Large intestine (tissue), 3 donors: ENCODE measurements at regions not wholly inside any gene's neighbourhood (a gene's known extent, or its start where the extent isn't known, plus 50 kb on each side); places are given as distances from the start of the nearest gene placed in this dataset.

ENCODE experiments used
- DNase-seq, 2 donors: peaks; one replicate each; pipeline versions ENCODE4 v3.0.0 to v3.0.0-alpha.2; 2013
- H3K27ac ChIP-seq: one replicate; pipeline ENCODE4 v1.5.1; 2013; ENCODE audit warnings: low read length
- H3K27me3 ChIP-seq: 2 replicates; pipeline ENCODE4 v1.6.1; 2013; ENCODE audit warnings: low read length; ENCODE audit not compliant: control insufficient read depth, insufficient read depth
- H3K36me3 ChIP-seq: 2 replicates; pipeline ENCODE4 v1.6.1; 2013; ENCODE audit warnings: low read length; ENCODE audit not compliant: control insufficient read depth, insufficient read depth
- H3K4me1 ChIP-seq: one replicate; pipeline ENCODE4 v1.6.1; 2013; ENCODE audit warnings: low read length; ENCODE audit not compliant: control insufficient read depth, insufficient read depth
- H3K4me3 ChIP-seq: one replicate; pipeline ENCODE4 v1.5.1; 2013; ENCODE audit warnings: low read length
- H3K9me3 ChIP-seq: one replicate; pipeline ENCODE4 v1.6.1; 2013; ENCODE audit warnings: mild to moderate bottlenecking, low read depth, low read length, moderate library complexity; ENCODE audit not compliant: control insufficient read depth
- WGBS: methylation state at CpG from one replicate; pipeline ENCODE4 v1.1.5; 2013; ENCODE audit warnings: low lambda C conversion rate; ENCODE audit not compliant: insufficient coverage; 5-methylcytosine and 5-hydroxymethylcytosine counted together

DNA sequence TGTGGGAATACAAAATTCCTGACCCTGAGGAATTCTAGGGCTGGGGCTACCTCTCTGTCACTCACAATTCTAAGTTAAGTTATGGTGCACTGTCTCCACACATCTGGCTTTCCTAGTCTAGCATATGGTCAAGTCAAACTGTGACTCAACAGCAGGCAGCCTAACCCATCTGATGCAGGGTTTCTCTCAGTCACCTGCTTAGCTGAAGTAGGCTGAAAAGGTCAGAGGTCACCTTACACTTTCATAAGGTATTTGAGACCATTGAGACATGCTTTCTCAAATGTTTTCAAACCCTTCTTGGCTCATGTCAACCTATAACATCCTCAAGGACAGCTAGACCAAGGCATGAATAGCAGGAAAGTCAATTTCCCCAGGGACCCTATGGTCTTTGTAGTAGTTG, 196.5 kb upstream of the STK26 start:
- Histone ChIP-seq H3K4me1 (no peaks in the 10 kb centered on the region), H3K27me3 (no peaks in the 10 kb centered on the region), H3K36me3 (no peaks in the 10 kb centered on the region), H3K9me3 (no peaks in the 10 kb centered on the region), H3K4me3 (no peak overlapping the region), H3K27ac (no peak overlapping the region)
- DNase-seq = no peak

DNA sequence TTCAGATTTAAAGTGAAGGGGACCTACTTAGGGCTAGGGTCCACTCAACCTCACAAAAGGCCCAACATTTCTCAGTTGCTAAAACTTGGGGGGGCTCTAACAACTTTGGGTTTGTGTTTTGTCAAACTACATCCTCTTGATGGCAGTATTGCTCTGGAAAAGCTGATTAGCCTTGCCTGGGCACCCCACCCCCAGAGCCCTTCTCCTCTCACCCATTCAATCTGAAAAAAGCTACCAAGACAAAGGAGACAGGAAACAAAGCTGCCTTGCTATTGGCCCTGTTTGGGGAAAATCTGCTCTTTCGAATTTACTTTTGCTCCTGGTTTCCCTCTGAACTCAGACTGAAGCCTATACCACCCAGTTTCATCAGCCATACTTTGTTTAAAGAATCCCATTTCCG, 195.2 kb upstream of the STK26 start:
- H3K27ac ChIP-seq = no peak overlapping the region
- no peaks in the 10 kb centered on the region for H3K27me3 ChIP-seq
- H3K4me3 ChIP-seq = no peak overlapping the region
- no peak for DNase-seq
- WGBS = no CpG with 5 or more reads among the region's 2 CpGs
- H3K36me3 ChIP-seq = no peaks in the 10 kb centered on the region
- H3K9me3 ChIP-seq = no peaks in the 10 kb centered on the region
- no peaks in the 10 kb centered on the region for H3K4me1 ChIP-seq

DNA sequence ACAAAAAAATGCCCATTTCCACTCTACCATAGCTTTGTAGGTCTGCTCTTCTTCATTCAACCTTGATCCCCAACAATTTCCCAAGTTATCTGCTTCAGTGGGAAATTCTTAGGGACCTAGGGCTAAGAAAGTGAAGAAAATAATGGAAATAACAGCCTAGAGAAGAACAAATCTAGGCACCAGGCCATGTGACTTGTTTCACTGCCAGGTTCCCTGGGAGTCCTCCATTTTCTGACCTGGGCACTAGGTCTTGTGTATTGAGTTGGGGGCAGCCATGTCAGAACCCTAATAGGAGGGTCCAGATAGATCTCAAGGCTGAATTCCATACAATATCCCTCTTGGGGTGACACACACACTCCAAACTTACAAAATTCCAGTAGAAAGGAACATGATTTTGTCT, 194.6 kb upstream of the STK26 start:
- Histone ChIP-seq H3K4me1 (no peaks in the 10 kb centered on the region), H3K9me3 (no peaks in the 10 kb centered on the region), H3K27me3 (no peaks in the 10 kb centered on the region), H3K27ac (no peak overlapping the region), H3K4me3 (no peak overlapping the region), H3K36me3 (no peaks in the 10 kb centered on the region)
- no peak for DNase-seq

DNA sequence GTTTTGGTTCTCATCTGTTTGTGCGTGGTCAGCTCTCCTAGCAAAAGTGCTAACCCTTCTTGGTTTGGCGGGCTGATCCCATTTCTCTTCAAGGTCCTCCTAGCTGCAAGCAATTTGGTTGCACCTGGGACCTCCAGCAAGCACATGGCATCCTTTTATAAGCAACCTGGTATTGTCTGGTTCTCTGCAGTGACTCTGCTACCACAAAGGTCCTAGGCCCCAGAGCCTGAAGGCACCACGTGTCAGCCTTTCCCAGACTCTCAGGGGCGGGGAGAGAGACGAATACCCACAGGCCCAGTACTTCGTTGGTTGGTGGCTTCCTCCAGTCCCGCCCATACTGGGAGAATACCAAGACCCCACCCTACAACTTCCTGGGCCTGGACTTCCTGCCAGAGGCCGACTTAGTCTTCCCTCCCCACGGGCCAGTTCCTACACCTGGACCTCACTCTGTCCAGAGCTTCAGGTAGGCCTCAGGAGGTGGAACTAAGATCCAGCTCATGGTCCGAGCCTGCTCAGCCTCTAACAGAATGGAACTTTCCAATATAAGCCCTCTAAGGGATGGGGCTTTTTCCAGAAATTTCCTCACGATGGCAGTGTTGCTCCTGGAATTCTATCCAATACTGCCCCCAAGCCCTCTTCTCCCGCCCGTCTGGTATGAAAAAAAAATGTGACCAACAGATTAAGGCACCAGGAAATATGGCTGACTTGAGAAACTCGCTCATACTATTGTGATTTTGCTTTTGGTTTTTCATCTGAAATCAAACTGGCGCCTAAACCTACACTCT, 192.5 kb upstream of the STK26 start:
- Histone ChIP-seq H3K27ac (no peak overlapping the region), H3K36me3 (no peaks in the 10 kb centered on the region), H3K4me3 (no peak overlapping the region), H3K4me1 (no peaks in the 10 kb centered on the region), H3K27me3 (no peaks in the 10 kb centered on the region), H3K9me3 (no peaks in the 10 kb centered on the region)
- no CpG with 5 or more reads among the region's 15 CpGs for WGBS
- DNase-seq = peak; percentile 16 to 81

DNA sequence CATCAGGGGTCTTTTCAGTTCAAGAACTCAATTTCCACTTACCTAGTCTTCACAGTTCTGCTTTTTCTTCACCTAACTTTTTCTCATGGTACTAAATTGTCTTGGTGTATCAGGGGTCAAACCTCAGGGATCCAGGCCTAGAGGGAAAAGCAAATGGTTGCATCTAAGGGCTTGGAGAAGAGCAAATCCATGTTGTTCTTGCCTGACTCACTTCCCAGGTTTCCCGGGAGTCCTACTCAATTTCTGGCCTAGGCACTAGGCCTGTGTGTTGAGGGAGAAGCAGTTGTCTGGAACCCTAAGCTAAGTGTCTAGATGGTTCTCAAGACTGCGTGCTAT, 191.9 kb upstream of the STK26 start:
- Histone ChIP-seq H3K4me1 (no peaks in the 10 kb centered on the region), H3K27me3 (no peaks in the 10 kb centered on the region), H3K9me3 (no peaks in the 10 kb centered on the region), H3K27ac (no peak overlapping the region), H3K36me3 (no peaks in the 10 kb centered on the region), H3K4me3 (no peak overlapping the region)
- DNase-seq = peak in 1 of 2 donors; percentile 2
- WGBS = no CpG with 5 or more reads among the region's 2 CpGs

DNA sequence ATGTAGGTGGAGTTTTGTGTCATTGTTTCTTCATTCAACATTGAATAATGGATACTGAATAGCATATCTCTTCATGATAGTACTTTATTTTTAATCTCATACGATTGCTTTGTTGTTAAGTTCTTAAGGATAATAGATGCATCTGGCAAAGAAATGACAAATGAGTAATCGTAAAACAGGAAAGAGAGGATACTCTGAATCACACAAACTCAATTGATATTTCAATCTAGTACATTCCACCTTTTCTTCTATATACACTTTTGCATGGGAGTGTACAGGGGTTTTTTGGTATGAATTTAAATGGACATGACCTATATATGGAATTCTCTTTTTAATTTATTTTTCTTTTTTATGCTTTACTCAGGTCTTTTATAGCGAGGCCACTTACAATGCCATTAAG, 186.9 kb upstream of the STK26 start:
- no CpG with 5 or more reads among the region's 3 CpGs for WGBS
- no peak for DNase-seq
- Histone ChIP-seq H3K9me3 (no peaks in the 10 kb centered on the region), H3K27me3 (no peaks in the 10 kb centered on the region), H3K4me1 (no peaks in the 10 kb centered on the region), H3K27ac (no peak overlapping the region), H3K36me3 (no peaks in the 10 kb centered on the region), H3K4me3 (no peak overlapping the region)

DNA sequence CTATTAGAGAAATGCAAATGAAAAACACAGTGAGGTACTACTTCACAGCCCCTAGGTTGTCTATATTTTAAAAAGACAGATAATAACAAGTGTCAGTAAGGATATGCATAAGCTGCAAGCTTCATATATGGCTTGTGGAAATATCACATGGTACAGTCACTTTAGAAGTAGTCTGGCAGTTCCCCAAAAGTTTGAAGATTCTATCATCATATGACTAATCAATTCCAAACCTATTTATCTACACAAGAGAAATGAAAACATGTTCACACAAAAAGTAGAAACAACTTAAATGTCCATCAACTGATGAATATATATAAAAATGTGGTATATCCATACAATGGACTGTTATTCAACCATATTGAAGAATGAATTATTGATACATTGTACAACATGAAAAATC, 185.8 kb upstream of the STK26 start:
- DNase-seq = no peak
- Histone ChIP-seq H3K4me1 (no peaks in the 10 kb centered on the region), H3K36me3 (no peaks in the 10 kb centered on the region), H3K9me3 (no peaks in the 10 kb centered on the region), H3K27me3 (no peaks in the 10 kb centered on the region), H3K4me3 (no peak overlapping the region), H3K27ac (no peak overlapping the region)

DNA sequence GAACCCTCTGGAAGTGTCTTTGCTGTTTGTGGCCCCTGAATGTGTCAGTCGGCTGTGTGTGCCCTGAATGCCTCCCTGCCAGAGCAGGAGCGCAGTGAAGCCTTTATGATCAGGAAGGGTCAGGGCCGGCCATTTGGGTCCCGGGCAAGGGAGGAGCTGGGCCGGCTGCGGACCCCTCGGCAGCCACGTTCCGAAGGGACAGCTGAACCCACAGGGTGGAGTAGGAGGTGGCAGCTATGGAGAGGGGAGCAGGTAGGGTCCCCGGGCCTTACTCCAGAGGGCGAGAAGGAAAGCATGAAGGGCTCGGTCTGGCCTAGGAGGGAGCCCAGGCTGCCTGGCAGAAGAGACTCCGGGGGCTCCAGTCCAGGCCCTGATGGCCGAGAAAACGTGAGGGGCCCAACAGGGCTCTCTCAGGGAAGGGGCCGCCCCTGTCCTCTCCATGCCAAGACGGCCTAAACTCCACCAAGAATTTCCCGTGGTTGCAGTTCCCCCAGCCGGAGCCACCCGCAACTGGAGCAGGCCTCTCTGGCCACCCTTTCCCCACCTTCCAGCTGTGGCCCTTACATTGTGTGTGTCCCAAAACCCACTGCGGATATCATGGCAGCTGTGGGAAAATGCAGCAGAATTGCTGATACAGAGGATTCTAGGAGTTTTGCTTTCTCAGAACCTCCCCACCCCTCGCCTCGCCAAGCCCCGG, 182.2 kb upstream of the STK26 start:
- DNase-seq = no peak
- no peak overlapping the region for H3K27ac ChIP-seq
- H3K9me3 ChIP-seq = no peaks in the 10 kb centered on the region
- H3K4me3 ChIP-seq = no peak overlapping the region
- no peaks in the 10 kb centered on the region for H3K27me3 ChIP-seq
- no CpG with 5 or more reads among the region's 24 CpGs for WGBS
- no peaks in the 10 kb centered on the region for H3K36me3 ChIP-seq
- H3K4me1 ChIP-seq = no peaks in the 10 kb centered on the region

DNA sequence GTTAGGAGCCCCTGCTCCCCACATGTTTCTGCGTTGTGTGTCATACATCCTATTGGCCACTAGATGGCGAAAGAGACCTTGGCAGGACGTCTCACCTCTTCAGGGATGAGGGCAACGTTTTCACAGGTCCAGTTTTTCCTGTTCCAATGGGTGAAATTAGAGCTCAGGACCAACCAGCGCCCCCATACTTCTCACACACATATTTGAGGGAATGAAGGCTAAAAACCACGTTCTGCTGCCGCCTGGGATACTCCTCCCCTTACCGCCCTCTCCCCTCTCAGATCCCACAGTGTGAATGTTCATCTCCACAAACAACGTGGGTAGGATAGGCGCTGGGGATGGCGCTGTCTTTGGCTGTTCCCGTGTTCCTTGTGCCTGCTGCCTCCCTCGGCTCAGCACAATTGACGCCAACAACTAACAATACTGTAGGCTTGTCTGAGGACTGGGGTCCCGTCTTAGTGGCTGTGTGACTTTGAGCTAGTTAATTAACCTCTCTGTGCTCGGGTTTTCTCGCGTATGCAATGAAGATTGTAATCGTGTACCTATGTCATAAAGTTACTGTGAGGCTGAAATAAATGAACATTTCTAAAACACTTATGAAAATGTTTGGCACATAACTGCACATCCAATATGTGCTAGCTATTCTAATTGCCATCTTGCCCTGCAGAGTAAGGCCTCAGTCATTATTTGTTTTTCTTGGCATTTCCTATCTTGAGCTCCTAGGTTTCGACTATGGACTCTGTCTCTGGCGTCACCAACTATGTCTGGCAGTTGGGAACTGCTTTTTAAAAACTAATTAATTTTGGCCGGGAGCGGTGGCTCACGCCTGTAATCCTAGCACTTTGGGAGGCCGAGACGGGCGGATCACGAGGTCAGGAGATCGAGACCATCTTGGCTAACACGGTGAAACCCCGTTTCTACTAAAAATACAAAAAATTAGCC, 181.3 kb upstream of the STK26 start:
- DNase-seq = peak; percentile 16 to 31
- no peaks in the 10 kb centered on the region for H3K9me3 ChIP-seq
- H3K27ac ChIP-seq = no peak overlapping the region
- no peaks in the 10 kb centered on the region for H3K4me1 ChIP-seq
- no peaks in the 10 kb centered on the region for H3K36me3 ChIP-seq
- no peak overlapping the region for H3K4me3 ChIP-seq
- H3K27me3 ChIP-seq = no peaks in the 10 kb centered on the region
- WGBS = no CpG with 5 or more reads among the region's 31 CpGs

DNA sequence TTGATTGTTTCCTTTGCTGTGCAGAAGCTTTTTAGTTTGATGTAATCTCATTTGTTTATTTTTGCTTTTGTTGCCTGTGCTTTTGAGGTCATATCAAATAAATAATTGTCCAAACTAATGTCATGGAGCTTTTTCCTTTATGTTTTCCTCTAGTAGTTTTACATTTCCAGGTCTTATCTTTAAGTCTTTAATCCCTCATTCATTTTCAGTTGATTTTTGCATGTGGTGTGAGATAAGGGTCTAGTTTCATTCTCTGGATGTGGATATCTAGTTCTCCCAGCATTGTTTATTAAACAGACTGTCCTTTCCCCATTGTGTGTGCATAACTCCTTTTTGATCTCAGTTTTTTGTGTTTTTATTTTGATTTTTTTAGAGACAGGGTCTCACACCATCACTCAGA, 179.1 kb upstream of the STK26 start:
- Histone ChIP-seq H3K4me3 (no peak overlapping the region), H3K27me3 (no peaks in the 10 kb centered on the region), H3K9me3 (no peaks in the 10 kb centered on the region), H3K4me1 (no peaks in the 10 kb centered on the region), H3K27ac (no peak overlapping the region), H3K36me3 (no peaks in the 10 kb centered on the region)
- no peak for DNase-seq
